Erythroblast (primary cell): ENCODE measurements at regions not wholly inside any gene's neighbourhood (a gene's known extent, or its start where the extent isn't known, plus 50 kb on each side); places are given as distances from the start of the nearest gene placed in this dataset.

Experiments
- DNase-seq, 2 experiments: peaks; one replicate each; lab custom pipeline; 2025; lab: John Stamatoyannopoulos, UW
- GATA1 ChIP-seq: IDR thresholded peaks from 2 replicates; pipeline ENCODE4 v1.6.1; 2011; ENCODE audit warnings: low read depth, mild to moderate bottlenecking, control low read depth, low read length, moderate library complexity
- POLR2A ChIP-seq: IDR thresholded peaks from 2 replicates; pipeline ENCODE4 v1.6.1; 2011; ENCODE audit warnings: mild to moderate bottlenecking, low read length

DNA sequence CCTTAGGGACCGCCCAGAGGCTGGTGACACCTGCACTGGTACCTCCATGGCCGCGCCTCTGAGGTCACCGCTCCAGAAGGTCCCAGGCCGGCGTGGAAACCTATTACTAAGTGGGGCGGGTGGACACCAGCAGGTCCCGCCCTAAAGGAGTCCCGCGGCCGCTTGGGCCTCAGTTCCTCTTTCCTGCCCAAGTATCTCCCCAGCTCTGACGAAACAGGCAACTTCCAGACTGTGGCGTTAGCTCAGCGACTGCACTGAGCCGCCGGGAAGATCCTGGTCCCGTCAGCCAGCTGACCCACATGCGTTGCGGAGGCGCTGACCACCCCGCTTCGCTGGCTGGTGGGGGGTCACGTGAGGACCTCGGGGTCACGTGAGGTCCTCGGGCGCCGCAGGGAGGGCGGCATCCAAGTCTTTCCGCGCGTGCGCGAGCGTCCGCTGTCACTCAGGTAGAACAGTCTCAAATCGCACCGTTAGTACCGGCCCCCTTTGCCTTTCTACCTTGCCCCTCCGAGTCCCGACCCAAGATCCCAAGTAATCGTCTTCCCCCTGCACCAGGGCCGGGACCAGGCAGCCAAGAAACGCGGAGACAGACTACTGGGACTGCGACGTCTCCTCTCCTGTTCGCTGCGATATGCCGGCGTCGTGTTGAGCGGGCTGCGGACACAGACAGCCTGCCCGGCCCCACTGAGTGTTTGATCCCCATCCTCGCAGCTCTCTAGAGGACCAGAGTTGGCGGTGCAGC, 53.7 kb upstream of the KDM4C start:
- TF ChIP-seq POLR2A (peak; percentile 86), GATA1 (no peak)
- peak; percentile 88 for DNase-seq

GRCh38 chr9:6702707-6703106, 55.1 kb upstream of the KDM4C start:
- DNase-seq = peak; percentile 53 to 79
- TF ChIP-seq POLR2A (no peak), GATA1 (no peak)

DNA sequence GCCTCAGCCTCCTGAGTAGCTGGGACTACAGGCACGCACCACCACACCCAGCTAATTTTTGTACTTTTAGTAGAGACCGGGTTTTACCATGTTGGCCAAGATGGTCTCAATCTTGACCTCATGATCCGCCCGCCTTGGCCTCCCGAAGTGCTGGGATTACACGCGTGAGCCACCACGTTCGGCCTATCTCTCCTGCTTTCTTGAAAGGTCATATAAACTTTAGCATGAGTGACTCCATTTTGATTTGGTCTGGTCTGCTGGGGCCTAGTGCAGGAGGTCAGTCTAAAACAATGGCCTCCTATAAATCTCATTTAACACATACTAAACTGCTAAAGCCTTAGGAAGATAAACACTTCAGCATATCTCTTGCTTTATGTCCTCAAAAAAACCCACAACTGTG, 50.6 kb upstream of the GLDC start:
- no peak for TF ChIP-seq GATA1
- TF ChIP-seq POLR2A = no peak
- no peak for DNase-seq

DNA sequence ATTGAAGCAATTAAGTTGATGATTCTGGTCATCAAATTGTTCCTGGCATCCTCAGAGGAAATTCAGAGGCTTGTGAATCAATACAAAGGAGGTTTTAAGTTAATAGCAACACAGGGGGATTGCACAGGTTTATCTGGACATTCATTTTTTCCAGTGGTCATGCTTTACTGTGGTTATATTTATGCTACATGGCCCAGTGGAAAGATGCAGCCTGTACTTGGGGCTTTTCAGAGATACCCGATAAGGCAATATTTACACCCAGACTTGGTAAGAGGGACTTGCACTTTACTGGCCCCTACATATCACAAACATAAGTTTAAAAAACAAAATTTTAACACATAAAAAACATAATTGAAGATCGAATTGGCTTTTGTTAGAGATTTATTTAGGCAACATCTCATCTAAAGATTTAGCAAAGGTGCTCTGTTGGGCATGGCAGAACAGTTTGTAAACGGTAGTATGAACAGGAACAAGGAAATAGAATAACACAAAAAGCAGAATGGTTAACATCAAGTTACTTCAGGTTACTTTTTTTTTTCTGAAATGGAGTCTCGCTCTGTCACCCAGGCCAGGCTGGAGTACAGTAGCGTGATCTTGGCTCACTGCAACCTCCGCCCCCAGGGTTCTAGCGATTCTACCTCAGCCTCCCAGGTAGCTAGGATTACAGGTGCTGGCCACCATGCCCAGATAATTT, 49.7 kb upstream of the GLDC start:
- TF ChIP-seq POLR2A (no peak), GATA1 (no peak)
- no peak for DNase-seq
